ENCODE measurements at regions not wholly inside any gene's neighbourhood (a gene's known extent, or its start where the extent isn't known, plus 50 kb on each side); places are given as distances from the start of the nearest gene placed in this dataset.

- no peaks in the 10 kb centered on the region for H3K9me3 ChIP-seq (replicated peaks; ENCODE audit: insufficient read depth, low read length)
- no peaks in the 10 kb centered on the region for H3K27me3 ChIP-seq (replicated peaks; ENCODE audit: insufficient read depth, low read length)
- no peaks in the 10 kb centered on the region for H3K36me3 ChIP-seq (replicated peaks; ENCODE audit: insufficient read depth, low read length)
- H2AFZ ChIP-seq (ENCODE audit: low read length), result no peak overlapping the region
- no peak overlapping the region for H3K27ac ChIP-seq (ENCODE audit: low read length)
- no peaks in the 10 kb centered on the region for H3F3A ChIP-seq (ENCODE audit: insufficient read depth, low read length)
- H3K4me3 ChIP-seq (ENCODE audit: low read length), result no peak overlapping the region
- no peaks in the 10 kb centered on the region for H3K9me2 ChIP-seq (replicated peaks; ENCODE audit: insufficient read depth, low read length)
- H3K4me2 ChIP-seq (ENCODE audit: low read depth, low read length), result no peak overlapping the region
- TF ChIP-seq EZH2phosphoT487 (IDR thresholded peaks at IDR 0.05; ENCODE audit: low read length) (no peak), CTCF (IDR thresholded peaks at IDR 0.05; ENCODE audit: low read length) (no peak), EZH2 (optimal IDR thresholded peaks at IDR 0.05; ENCODE audit: low read depth, low read length) (no peak)
- H3K4me1 ChIP-seq (ENCODE audit: low read length), result no peaks in the 10 kb centered on the region
- H3K9ac ChIP-seq (ENCODE audit: low read length), result no peak overlapping the region
- H3K79me2 ChIP-seq (ENCODE audit: low read length), result no peaks in the 10 kb centered on the region
- no peaks in the 10 kb centered on the region for H4K20me1 ChIP-seq (ENCODE audit: insufficient read depth, low read length)
- DNase-seq, result no peak
These were observed 785.0 kb downstream of the GLUD2 start for GRCh38 chrX:121832446-121832845.

- H3K27ac ChIP-seq (ENCODE audit: low read length), result no peak overlapping the region
- no peak for TF ChIP-seq CTCF (IDR thresholded peaks at IDR 0.05; ENCODE audit: low read length)
- no peak for TF ChIP-seq EZH2phosphoT487 (IDR thresholded peaks at IDR 0.05; ENCODE audit: low read length)
- no peak for TF ChIP-seq EZH2 (optimal IDR thresholded peaks at IDR 0.05; ENCODE audit: low read depth, low read length)
- H4K20me1 ChIP-seq (ENCODE audit: insufficient read depth, low read length), result no peaks in the 10 kb centered on the region
- no peak overlapping the region for H3K9ac ChIP-seq (ENCODE audit: low read length)
- no peaks in the 10 kb centered on the region for H3F3A ChIP-seq (ENCODE audit: insufficient read depth, low read length)
- no peaks in the 10 kb centered on the region for H3K27me3 ChIP-seq (replicated peaks; ENCODE audit: insufficient read depth, low read length)
- no peak for DNase-seq
- H3K79me2 ChIP-seq (ENCODE audit: low read length), result no peaks in the 10 kb centered on the region
- no peaks in the 10 kb centered on the region for H3K36me3 ChIP-seq (replicated peaks; ENCODE audit: insufficient read depth, low read length)
- no peak overlapping the region for H3K4me3 ChIP-seq (ENCODE audit: low read length)
- no peaks in the 10 kb centered on the region for H3K4me1 ChIP-seq (ENCODE audit: low read length)
- H3K9me3 ChIP-seq (replicated peaks; ENCODE audit: insufficient read depth, low read length), result no peaks in the 10 kb centered on the region
- no peaks in the 10 kb centered on the region for H3K9me2 ChIP-seq (replicated peaks; ENCODE audit: insufficient read depth, low read length)
- no peak overlapping the region for H3K4me2 ChIP-seq (ENCODE audit: low read depth, low read length)
- no peak overlapping the region for H2AFZ ChIP-seq (ENCODE audit: low read length)
These were observed 788.6 kb downstream of the GLUD2 start for GRCh38 chrX:121836000-121836399.

- no peaks in the 10 kb centered on the region for H3K4me1 ChIP-seq (ENCODE audit: low read length)
- H3K9ac ChIP-seq (ENCODE audit: low read length), result no peak overlapping the region
- H4K20me1 ChIP-seq (ENCODE audit: insufficient read depth, low read length), result no peaks in the 10 kb centered on the region
- no peak overlapping the region for H3K4me2 ChIP-seq (ENCODE audit: low read depth, low read length)
- no peak overlapping the region for H3K27ac ChIP-seq (ENCODE audit: low read length)
- no peaks in the 10 kb centered on the region for H3K9me3 ChIP-seq (replicated peaks; ENCODE audit: insufficient read depth, low read length)
- H3K36me3 ChIP-seq (replicated peaks; ENCODE audit: insufficient read depth, low read length), result no peaks in the 10 kb centered on the region
- no peak for DNase-seq
- no peak overlapping the region for H3K4me3 ChIP-seq (ENCODE audit: low read length)
- TF ChIP-seq EZH2phosphoT487 (IDR thresholded peaks at IDR 0.05; ENCODE audit: low read length) (no peak), EZH2 (optimal IDR thresholded peaks at IDR 0.05; ENCODE audit: low read depth, low read length) (no peak)
- H3K9me2 ChIP-seq (replicated peaks; ENCODE audit: insufficient read depth, low read length), result no peaks in the 10 kb centered on the region
- H3K79me2 ChIP-seq (ENCODE audit: low read length), result no peaks in the 10 kb centered on the region
- no peaks in the 10 kb centered on the region for H3K27me3 ChIP-seq (replicated peaks; ENCODE audit: insufficient read depth, low read length)
- no peak overlapping the region for H2AFZ ChIP-seq (ENCODE audit: low read length)
- no peaks in the 10 kb centered on the region for H3F3A ChIP-seq (ENCODE audit: insufficient read depth, low read length)
These were observed 803.6 kb downstream of the GLUD2 start for GRCh38 chrX:121851033-121851432.

- H3K36me3 ChIP-seq (replicated peaks; ENCODE audit: insufficient read depth, low read length), result no peaks in the 10 kb centered on the region
- H3K4me3 ChIP-seq (ENCODE audit: low read length), result no peak overlapping the region
- H3F3A ChIP-seq (ENCODE audit: insufficient read depth, low read length), result no peaks in the 10 kb centered on the region
- H2AFZ ChIP-seq (ENCODE audit: low read length), result no peak overlapping the region
- no peak overlapping the region for H3K9ac ChIP-seq (ENCODE audit: low read length)
- H3K4me1 ChIP-seq (ENCODE audit: low read length), result no peaks in the 10 kb centered on the region
- no peaks in the 10 kb centered on the region for H3K9me3 ChIP-seq (replicated peaks; ENCODE audit: insufficient read depth, low read length)
- H3K9me2 ChIP-seq (replicated peaks; ENCODE audit: insufficient read depth, low read length), result no peaks in the 10 kb centered on the region
- H3K27me3 ChIP-seq (replicated peaks; ENCODE audit: insufficient read depth, low read length), result no peaks in the 10 kb centered on the region
- TF ChIP-seq EZH2phosphoT487 (IDR thresholded peaks at IDR 0.05; ENCODE audit: low read length), result no peak
- TF ChIP-seq EZH2 (optimal IDR thresholded peaks at IDR 0.05; ENCODE audit: low read depth, low read length), result no peak
- TF ChIP-seq CTCF (IDR thresholded peaks at IDR 0.05; ENCODE audit: low read length), result no peak
- H4K20me1 ChIP-seq (ENCODE audit: insufficient read depth, low read length), result no peaks in the 10 kb centered on the region
- H3K4me2 ChIP-seq (ENCODE audit: low read depth, low read length), result no peak overlapping the region
- H3K27ac ChIP-seq (ENCODE audit: low read length), result no peak overlapping the region
- no peak for DNase-seq
- no peaks in the 10 kb centered on the region for H3K79me2 ChIP-seq (ENCODE audit: low read length)
These were observed 806.6 kb downstream of the GLUD2 start for GRCh38 chrX:121853762-121854613.
